SK-N-SH treated with all-trans-retinoic acid at 6 μM for 48 hours (cell line): ENCODE measurements at regions not wholly inside any gene's neighbourhood (a gene's known extent, or its start where the extent isn't known, plus 50 kb on each side); places are given as distances from the start of the nearest gene placed in this dataset.

Experiments
- ARNTL ChIP-seq: fragments of 450-650 bp; formaldehyde crosslinking; IDR thresholded peaks from 2 replicates; pipeline ENCODE4 v1.5.0; 2020; ENCODE audit warnings: low read depth, mild to moderate bottlenecking, moderate library complexity, borderline replicate concordance
- ESRRG ChIP-seq: fragments of 250-450 bp; sonication (Bioruptor Pico); IDR thresholded peaks from 2 replicates; pipeline ENCODE4 v1.6.1; 2021; ENCODE audit warnings: mild to moderate bottlenecking
- PATZ1 ChIP-seq: fragments of 250-450 bp; sonication (Bioruptor Pico); IDR thresholded peaks from 2 replicates; pipeline ENCODE4 v1.8.0; 2020; ENCODE audit warnings: mild to moderate bottlenecking, moderate library complexity, borderline replicate concordance
- RARB ChIP-seq: fragments of 250-450 bp; sonication (Bioruptor Pico); IDR thresholded peaks from 2 replicates; pipeline ENCODE4 v1.8.0; 2021; ENCODE audit warnings: mild to moderate bottlenecking, moderate library complexity
- SNAI2 ChIP-seq: fragments of 250-450 bp; sonication (Bioruptor Pico); IDR thresholded peaks from 2 replicates; pipeline ENCODE4 v1.5.0; 2020; ENCODE audit warnings: mild to moderate bottlenecking, moderate library complexity
- ZFP3 ChIP-seq: fragments of 250-450 bp; sonication (Bioruptor Pico); IDR thresholded peaks from 2 replicates; pipeline ENCODE4 v1.5.0; 2020; ENCODE audit warnings: mild to moderate bottlenecking, moderate library complexity
- ZFP30 ChIP-seq: fragments of 450-650 bp; formaldehyde crosslinking; IDR thresholded peaks from 2 replicates; pipeline ENCODE4 v1.5.0; 2022; ENCODE audit warnings: mild to moderate bottlenecking, moderate library complexity
- ZNF565 ChIP-seq: fragments of 450-650 bp; formaldehyde crosslinking; conservative IDR thresholded peaks from 2 replicates; pipeline ENCODE4 v1.5.0; 2020; ENCODE audit warnings: low read depth, mild to moderate bottlenecking, moderate library complexity
- TF ChIP-seq, protein P1 (sequence below): fragments of 250-450 bp; sonication (Bioruptor Pico); IDR thresholded peaks from 2 replicates; pipeline ENCODE4 v1.5.1; 2021; ENCODE audit warnings: mild to moderate bottlenecking, moderate library complexity
- TF ChIP-seq, protein P2 (sequence below): fragments of 250-450 bp; sonication (Bioruptor Pico); IDR thresholded peaks from 2 replicates; pipeline ENCODE4 v1.8.0; 2021; ENCODE audit warnings: low read depth, mild to moderate bottlenecking, moderate library complexity, borderline replicate concordance

- no peak for TF ChIP-seq ZFP3 (CRISPR knock-in tag)
- TF ChIP-seq ESRRG (CRISPR knock-in tag) = no peak
- no peak for TF ChIP-seq ZNF565
- TF ChIP-seq RARB (CRISPR knock-in tag) = no peak
- TF ChIP-seq ARNTL (CRISPR knock-in tag) = no peak
- no peak for TF ChIP-seq PATZ1 (CRISPR knock-in tag)
- TF ChIP-seq, protein P1, sequence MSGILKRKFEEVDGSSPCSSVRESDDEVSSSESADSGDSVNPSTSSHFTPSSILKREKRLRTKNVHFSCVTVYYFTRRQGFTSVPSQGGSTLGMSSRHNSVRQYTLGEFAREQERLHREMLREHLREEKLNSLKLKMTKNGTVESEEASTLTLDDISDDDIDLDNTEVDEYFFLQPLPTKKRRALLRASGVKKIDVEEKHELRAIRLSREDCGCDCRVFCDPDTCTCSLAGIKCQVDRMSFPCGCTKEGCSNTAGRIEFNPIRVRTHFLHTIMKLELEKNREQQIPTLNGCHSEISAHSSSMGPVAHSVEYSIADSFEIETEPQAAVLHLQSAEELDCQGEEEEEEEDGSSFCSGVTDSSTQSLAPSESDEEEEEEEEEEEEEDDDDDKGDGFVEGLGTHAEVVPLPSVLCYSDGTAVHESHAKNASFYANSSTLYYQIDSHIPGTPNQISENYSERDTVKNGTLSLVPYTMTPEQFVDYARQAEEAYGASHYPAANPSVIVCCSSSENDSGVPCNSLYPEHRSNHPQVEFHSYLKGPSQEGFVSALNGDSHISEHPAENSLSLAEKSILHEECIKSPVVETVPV = no peak
- no peak for TF ChIP-seq SNAI2
- TF ChIP-seq, protein P2, sequence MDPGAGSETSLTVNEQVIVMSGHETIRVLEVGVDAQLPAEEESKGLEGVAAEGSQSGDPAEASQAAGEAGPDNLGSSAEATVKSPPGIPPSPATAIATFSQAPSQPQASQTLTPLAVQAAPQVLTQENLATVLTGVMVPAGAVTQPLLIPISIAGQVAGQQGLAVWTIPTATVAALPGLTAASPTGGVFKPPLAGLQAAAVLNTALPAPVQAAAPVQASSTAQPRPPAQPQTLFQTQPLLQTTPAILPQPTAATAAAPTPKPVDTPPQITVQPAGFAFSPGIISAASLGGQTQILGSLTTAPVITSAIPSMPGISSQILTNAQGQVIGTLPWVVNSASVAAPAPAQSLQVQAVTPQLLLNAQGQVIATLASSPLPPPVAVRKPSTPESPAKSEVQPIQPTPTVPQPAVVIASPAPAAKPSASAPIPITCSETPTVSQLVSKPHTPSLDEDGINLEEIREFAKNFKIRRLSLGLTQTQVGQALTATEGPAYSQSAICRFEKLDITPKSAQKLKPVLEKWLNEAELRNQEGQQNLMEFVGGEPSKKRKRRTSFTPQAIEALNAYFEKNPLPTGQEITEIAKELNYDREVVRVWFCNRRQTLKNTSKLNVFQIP (CRISPR knock-in tag) = no peak
- TF ChIP-seq ZFP30 (CRISPR knock-in tag) = no peak
These were observed 313.2 kb downstream of the UQCRFS1 start for GRCh38 chr19:28899703-28900102.
